ENCODE measurements at regions not wholly inside any gene's neighbourhood (a gene's known extent, or its start where the extent isn't known, plus 50 kb on each side); places are given as distances from the start of the nearest gene placed in this dataset.

DNA sequence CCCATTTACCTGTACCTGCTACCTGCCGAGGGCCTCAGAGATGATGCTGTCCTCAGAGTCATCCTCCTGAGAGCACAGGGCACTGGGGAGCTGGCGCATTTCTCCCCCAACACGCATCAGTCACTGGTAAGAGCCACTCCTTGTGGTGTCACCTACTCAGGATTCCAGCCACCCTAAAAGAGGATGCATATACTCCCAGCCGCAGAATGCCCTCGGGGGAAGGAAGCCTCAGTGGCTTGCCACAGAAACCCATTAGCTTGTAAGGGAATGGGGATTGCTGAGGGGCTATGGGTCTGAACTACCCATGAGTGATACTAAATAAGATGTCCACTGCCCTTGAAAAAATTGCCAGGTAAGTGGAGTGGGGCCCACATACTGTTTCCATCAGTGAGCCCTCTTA, 279.2 kb downstream of the WDR11 start:
- H3K18ac ChIP-seq (ENCODE audit: low read length): no peak overlapping the region
- no peak overlapping the region for H3K4me2 ChIP-seq (ENCODE audit: low read length)
- H3K56ac ChIP-seq (ENCODE audit: low read length): no peak overlapping the region
- H3K9ac ChIP-seq (ENCODE audit: low read length): no peak overlapping the region
- H3K27ac ChIP-seq (ENCODE audit: low read depth, low read length): no peak overlapping the region
- no peak overlapping the region for H4K5ac ChIP-seq (ENCODE audit: low read length)
- no CpG with 5 or more reads among the region's 5 CpGs for WGBS (ENCODE audit: extremely low coverage, insufficient coverage, low lambda C conversion rate)
- no peak for DNase-seq
- no peaks in the 10 kb centered on the region for H3K4me1 ChIP-seq (ENCODE audit: control insufficient read depth, low read depth, low read length)
- no peak overlapping the region for H2BK120ac ChIP-seq (ENCODE audit: low read depth, low read length)
- no peaks in the 10 kb centered on the region for H3K36me3 ChIP-seq (ENCODE audit: control insufficient read depth, insufficient read depth, low read length)
- no peaks in the 10 kb centered on the region for H3K27me3 ChIP-seq (ENCODE audit: insufficient read depth, low read length, poor library complexity)
- no peaks in the 10 kb centered on the region for H3K79me1 ChIP-seq (ENCODE audit: low read length)
- no peak overlapping the region for H2BK5ac ChIP-seq (ENCODE audit: low read length)
- no peak overlapping the region for H3K4me3 ChIP-seq (ENCODE audit: low read length)
- H3K4ac ChIP-seq (ENCODE audit: low read depth, low read length): no peak overlapping the region
- no peak overlapping the region for H2BK15ac ChIP-seq (replicated peaks; ENCODE audit: low read depth)
- H4K8ac ChIP-seq (ENCODE audit: low read depth, low read length): no peak overlapping the region
- H3K23ac ChIP-seq (ENCODE audit: low read length): no peak overlapping the region
- no peak overlapping the region for H2AK5ac ChIP-seq (ENCODE audit: low read length)
- H3K79me2 ChIP-seq (ENCODE audit: control insufficient read depth, insufficient read depth, low read length): no peaks in the 10 kb centered on the region

GRCh38 chr10:121131014-121131413, 279.9 kb downstream of the WDR11 start:
- Histone ChIP-seq H2BK120ac (ENCODE audit: low read depth, low read length) (no peak overlapping the region), H4K8ac (ENCODE audit: low read depth, low read length) (no peak overlapping the region), H3K18ac (ENCODE audit: low read length) (no peak overlapping the region), H2BK15ac (replicated peaks; ENCODE audit: low read depth) (no peak overlapping the region), H2BK5ac (ENCODE audit: low read length) (no peak overlapping the region), H3K4me3 (ENCODE audit: low read length) (no peak overlapping the region), H4K5ac (ENCODE audit: low read length) (no peak overlapping the region), H2AK5ac (ENCODE audit: low read length) (no peak overlapping the region), H3K4ac (ENCODE audit: low read depth, low read length) (no peak overlapping the region), H3K79me2 (ENCODE audit: control insufficient read depth, insufficient read depth, low read length) (no peaks in the 10 kb centered on the region), H3K79me1 (ENCODE audit: low read length) (no peaks in the 10 kb centered on the region), H3K36me3 (ENCODE audit: control insufficient read depth, insufficient read depth, low read length) (no peaks in the 10 kb centered on the region), H3K27me3 (ENCODE audit: insufficient read depth, low read length, poor library complexity) (no peaks in the 10 kb centered on the region), H3K9ac (ENCODE audit: low read length) (no peak overlapping the region), H3K27ac (ENCODE audit: low read depth, low read length) (no peak overlapping the region), H3K56ac (ENCODE audit: low read length) (no peak overlapping the region), H3K4me2 (ENCODE audit: low read length) (no peak overlapping the region), H3K23ac (ENCODE audit: low read length) (no peak overlapping the region), H3K4me1 (ENCODE audit: control insufficient read depth, low read depth, low read length) (no peaks in the 10 kb centered on the region)
- no CpG with 5 or more reads among the region's 5 CpGs for WGBS (ENCODE audit: extremely low coverage, insufficient coverage, low lambda C conversion rate)
- DNase-seq: no peak

- Histone ChIP-seq H3K18ac (ENCODE audit: low read length) (no peak overlapping the region), H3K27ac (ENCODE audit: low read depth, low read length) (no peak overlapping the region), H2BK5ac (ENCODE audit: low read length) (no peak overlapping the region), H3K4ac (ENCODE audit: low read depth, low read length) (no peak overlapping the region), H3K4me1 (ENCODE audit: control insufficient read depth, low read depth, low read length) (no peaks in the 10 kb centered on the region), H4K8ac (ENCODE audit: low read depth, low read length) (no peak overlapping the region), H3K56ac (ENCODE audit: low read length) (no peak overlapping the region), H3K4me2 (ENCODE audit: low read length) (no peak overlapping the region), H3K23ac (ENCODE audit: low read length) (no peak overlapping the region), H2BK15ac (replicated peaks; ENCODE audit: low read depth) (no peak overlapping the region), H3K79me2 (ENCODE audit: control insufficient read depth, insufficient read depth, low read length) (no peaks in the 10 kb centered on the region), H3K79me1 (ENCODE audit: low read length) (no peaks in the 10 kb centered on the region), H2AK5ac (ENCODE audit: low read length) (no peak overlapping the region), H3K4me3 (ENCODE audit: low read length) (no peak overlapping the region), H3K36me3 (ENCODE audit: control insufficient read depth, insufficient read depth, low read length) (no peaks in the 10 kb centered on the region), H4K5ac (ENCODE audit: low read length) (no peak overlapping the region), H3K9ac (ENCODE audit: low read length) (no peak overlapping the region), H2BK120ac (ENCODE audit: low read depth, low read length) (no peak overlapping the region), H3K27me3 (ENCODE audit: insufficient read depth, low read length, poor library complexity) (no peaks in the 10 kb centered on the region)
- WGBS (ENCODE audit: extremely low coverage, insufficient coverage, low lambda C conversion rate): no CpG with 5 or more reads among the region's 9 CpGs
- DNase-seq: no peak
These were observed 280.5 kb downstream of the WDR11 start for GRCh38 chr10:121131426-121132265.

DNA sequence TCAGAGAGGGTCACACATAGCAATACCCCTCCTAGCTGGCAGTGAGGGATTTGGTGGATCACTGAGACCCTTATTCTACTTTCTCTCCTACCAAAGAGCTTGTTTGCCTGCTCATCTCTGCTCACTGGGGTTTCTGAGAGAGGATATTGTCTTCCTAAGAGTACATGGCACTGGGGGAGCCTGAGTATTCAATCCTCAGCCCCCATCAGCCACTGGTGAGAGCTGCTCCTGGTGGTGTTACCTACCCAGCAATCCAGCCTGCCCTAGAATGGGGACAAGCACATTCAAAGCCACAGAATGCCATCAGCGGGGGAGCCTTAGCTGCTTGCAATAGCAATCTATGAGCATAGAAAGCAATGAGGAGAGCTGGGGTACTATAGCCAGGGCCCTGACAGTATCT, 281.1 kb downstream of the WDR11 start:
- no peak overlapping the region for H4K8ac ChIP-seq (ENCODE audit: low read depth, low read length)
- no peaks in the 10 kb centered on the region for H3K79me1 ChIP-seq (ENCODE audit: low read length)
- H4K5ac ChIP-seq (ENCODE audit: low read length): no peak overlapping the region
- H2BK5ac ChIP-seq (ENCODE audit: low read length): no peak overlapping the region
- H3K4me3 ChIP-seq (ENCODE audit: low read length): no peak overlapping the region
- no peak overlapping the region for H3K18ac ChIP-seq (ENCODE audit: low read length)
- no peak overlapping the region for H3K56ac ChIP-seq (ENCODE audit: low read length)
- no peak for DNase-seq
- no peak overlapping the region for H3K23ac ChIP-seq (ENCODE audit: low read length)
- no peak overlapping the region for H2AK5ac ChIP-seq (ENCODE audit: low read length)
- H2BK120ac ChIP-seq (ENCODE audit: low read depth, low read length): no peak overlapping the region
- H3K4me2 ChIP-seq (ENCODE audit: low read length): no peak overlapping the region
- no peak overlapping the region for H3K9ac ChIP-seq (ENCODE audit: low read length)
- H3K36me3 ChIP-seq (ENCODE audit: control insufficient read depth, insufficient read depth, low read length): no peaks in the 10 kb centered on the region
- H3K4me1 ChIP-seq (ENCODE audit: control insufficient read depth, low read depth, low read length): no peaks in the 10 kb centered on the region
- H3K4ac ChIP-seq (ENCODE audit: low read depth, low read length): no peak overlapping the region
- no peaks in the 10 kb centered on the region for H3K79me2 ChIP-seq (ENCODE audit: control insufficient read depth, insufficient read depth, low read length)
- no peak overlapping the region for H3K27ac ChIP-seq (ENCODE audit: low read depth, low read length)
- no CpG with 5 or more reads among the region's 1 CpG for WGBS (ENCODE audit: extremely low coverage, insufficient coverage, low lambda C conversion rate)
- H2BK15ac ChIP-seq (replicated peaks; ENCODE audit: low read depth): no peak overlapping the region
- H3K27me3 ChIP-seq (ENCODE audit: insufficient read depth, low read length, poor library complexity): no peaks in the 10 kb centered on the region

DNA sequence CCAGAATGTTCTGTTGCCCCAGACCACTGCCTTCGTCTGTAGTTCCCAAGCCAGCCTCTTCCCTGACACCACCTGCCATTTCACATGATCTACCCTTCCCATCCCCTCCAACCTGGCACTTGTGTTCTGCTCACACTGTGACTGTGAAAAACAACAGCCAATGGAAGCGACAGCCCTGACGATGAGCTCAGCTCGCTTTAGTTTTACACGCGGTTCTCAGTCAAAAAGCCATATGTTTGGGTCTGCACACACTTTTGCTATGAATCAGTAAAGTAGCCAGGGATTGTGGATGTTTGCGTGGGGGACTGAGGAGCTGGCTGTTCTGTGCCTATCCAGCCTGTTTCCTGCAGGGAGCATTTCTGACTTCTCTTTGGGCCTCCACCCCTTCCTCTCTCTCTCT, 282.7 kb downstream of the WDR11 start:
- Histone ChIP-seq H2BK15ac (replicated peaks; ENCODE audit: low read depth) (no peak overlapping the region), H3K27me3 (ENCODE audit: insufficient read depth, low read length, poor library complexity) (no peaks in the 10 kb centered on the region)

GRCh38 chr10:121134711-121135110, 283.5 kb downstream of the WDR11 start:
- Histone ChIP-seq H3K23ac (ENCODE audit: low read length) (no peak overlapping the region), H3K9ac (ENCODE audit: low read length) (no peak overlapping the region), H3K27ac (ENCODE audit: low read depth, low read length) (no peak overlapping the region), H2BK15ac (replicated peaks; ENCODE audit: low read depth) (no peak overlapping the region), H3K27me3 (ENCODE audit: insufficient read depth, low read length, poor library complexity) (no peaks in the 10 kb centered on the region), H4K8ac (ENCODE audit: low read depth, low read length) (no peak overlapping the region), H3K4me3 (ENCODE audit: low read length) (no peak overlapping the region), H2BK120ac (ENCODE audit: low read depth, low read length) (no peak overlapping the region), H3K56ac (ENCODE audit: low read length) (no peak overlapping the region), H4K5ac (ENCODE audit: low read length) (no peak overlapping the region), H3K79me2 (ENCODE audit: control insufficient read depth, insufficient read depth, low read length) (no peaks in the 10 kb centered on the region), H3K79me1 (ENCODE audit: low read length) (no peaks in the 10 kb centered on the region), H3K4me2 (ENCODE audit: low read length) (no peak overlapping the region), H2AK5ac (ENCODE audit: low read length) (no peak overlapping the region), H3K36me3 (ENCODE audit: control insufficient read depth, insufficient read depth, low read length) (no peaks in the 10 kb centered on the region), H3K18ac (ENCODE audit: low read length) (no peak overlapping the region), H3K4me1 (ENCODE audit: control insufficient read depth, low read depth, low read length) (no peaks in the 10 kb centered on the region), H3K4ac (ENCODE audit: low read depth, low read length) (no peak overlapping the region), H2BK5ac (ENCODE audit: low read length) (no peak overlapping the region)
- DNase-seq: no peak
- no CpG with 5 or more reads among the region's 1 CpG for WGBS (ENCODE audit: extremely low coverage, insufficient coverage, low lambda C conversion rate)

More for the DNA sequence above, 282.7 kb downstream of the WDR11 start:
- no peaks in the 10 kb centered on the region for H3K36me3 ChIP-seq (ENCODE audit: control insufficient read depth, insufficient read depth, low read length)
- no peaks in the 10 kb centered on the region for H3K79me1 ChIP-seq (ENCODE audit: low read length)
- no peak overlapping the region for H2BK5ac ChIP-seq (ENCODE audit: low read length)
- no peak overlapping the region for H3K4me2 ChIP-seq (ENCODE audit: low read length)
- H3K56ac ChIP-seq (ENCODE audit: low read length): no peak overlapping the region
- H3K4me3 ChIP-seq (ENCODE audit: low read length): no peak overlapping the region
- no peak overlapping the region for H3K4ac ChIP-seq (ENCODE audit: low read depth, low read length)
- H3K27ac ChIP-seq (ENCODE audit: low read depth, low read length): no peak overlapping the region
- no CpG with 5 or more reads among the region's 7 CpGs for WGBS (ENCODE audit: extremely low coverage, insufficient coverage, low lambda C conversion rate)
- no peak overlapping the region for H4K5ac ChIP-seq (ENCODE audit: low read length)
- no peak overlapping the region for H2BK120ac ChIP-seq (ENCODE audit: low read depth, low read length)
- no peaks in the 10 kb centered on the region for H3K4me1 ChIP-seq (ENCODE audit: control insufficient read depth, low read depth, low read length)
- no peak overlapping the region for H3K23ac ChIP-seq (ENCODE audit: low read length)
- H3K18ac ChIP-seq (ENCODE audit: low read length): no peak overlapping the region
- DNase-seq: no peak
- H3K9ac ChIP-seq (ENCODE audit: low read length): no peak overlapping the region
- H3K79me2 ChIP-seq (ENCODE audit: control insufficient read depth, insufficient read depth, low read length): no peaks in the 10 kb centered on the region
- no peak overlapping the region for H4K8ac ChIP-seq (ENCODE audit: low read depth, low read length)
- H2AK5ac ChIP-seq (ENCODE audit: low read length): no peak overlapping the region
